Astrocyte of the cerebellum (primary cell): ENCODE measurements at regions not wholly inside any gene's neighbourhood (a gene's known extent, or its start where the extent isn't known, plus 50 kb on each side); places are given as distances from the start of the nearest gene placed in this dataset.
"Not testable (repeated sequence)": the region's sequence is repeated elsewhere in the genome, so short reads cannot be mapped to it uniquely, and the experiment has no call there.

Source experiments
- DNase-seq: peaks from one replicate; pipeline ENCODE4 v3.0.0-alpha.2; 2011; ENCODE audit warnings: low read depth
- H3K4me3 ChIP-seq: 2 replicates; pipeline ENCODE4 v1.5.1; 2011; ENCODE audit warnings: mild to moderate bottlenecking, low read depth, low read length, moderate library complexity
- CTCF ChIP-seq: IDR thresholded peaks from 2 replicates; pipeline ENCODE4 v1.5.1; 2012; ENCODE audit warnings: low read length, low read depth, moderate library complexity, mild to moderate bottlenecking; ENCODE audit errors: missing control alignments
- in situ Hi-C: cut with HindIII; loops from 2 replicates; pipeline ENCODE4 v1.10.0; 2017; ENCODE audit warnings: low sequenced_read_pairs

- in situ Hi-C loops = loop anchor here (5.0 kb wide), 1 partner anchor 60 kb away; no protein-coding TSS in a partner anchor
- TF ChIP-seq CTCF = no peak
- DNase-seq = no peak
- H3K4me3 ChIP-seq = no peak overlapping the region
Measured at GRCh38 chr1:112841825-112842224, 114.2 kb downstream of the SLC16A1 start.

GRCh38 chr1:112840631-112841624 is 115.1 kb downstream of the SLC16A1 start:
- no peak for TF ChIP-seq CTCF
- in situ Hi-C loops = loop anchor here (5.0 kb wide), 1 partner anchor 59 kb away; no protein-coding TSS in a partner anchor
- no peak overlapping the region for H3K4me3 ChIP-seq
- no peak for DNase-seq

- no peak overlapping the region for H3K4me3 ChIP-seq
- DNase-seq = no peak
- no peak for TF ChIP-seq CTCF
- in situ Hi-C loops = no loop called here
Measured at GRCh38 chr1:112836642-112837041, 119.4 kb downstream of the SLC16A1 start.

- H3K4me3 ChIP-seq = no peak overlapping the region
- DNase-seq = no peak
- in situ Hi-C loops = no loop called here
- no peak for TF ChIP-seq CTCF
Measured at GRCh38 chr1:112833806-112834205, 118.7 kb upstream of the PPM1J start.

- H3K4me3 ChIP-seq, DNase-seq, in situ Hi-C loops: not testable (repeated sequence)
Measured at GRCh38 chr1:112832259-112832658, 117.1 kb upstream of the PPM1J start.

GRCh38 chr1:112829691-112830090 is 114.6 kb upstream of the PPM1J start:
- H3K4me3 ChIP-seq, in situ Hi-C loops, DNase-seq: not testable (repeated sequence)

- TF ChIP-seq CTCF = no peak
- in situ Hi-C loops = no loop called here
- H3K4me3 ChIP-seq = no peak overlapping the region
- DNase-seq = no peak
Measured at GRCh38 chr1:112828716-112829115, 113.6 kb upstream of the PPM1J start.

- DNase-seq, H3K4me3 ChIP-seq, in situ Hi-C loops: not testable (repeated sequence)
Measured at GRCh38 chr1:112827391-112827790, 112.3 kb upstream of the PPM1J start.
